ENCODE measurements at regions not wholly inside any gene's neighbourhood (a gene's known extent, or its start where the extent isn't known, plus 50 kb on each side); places are given as distances from the start of the nearest gene placed in this dataset.

DNA sequence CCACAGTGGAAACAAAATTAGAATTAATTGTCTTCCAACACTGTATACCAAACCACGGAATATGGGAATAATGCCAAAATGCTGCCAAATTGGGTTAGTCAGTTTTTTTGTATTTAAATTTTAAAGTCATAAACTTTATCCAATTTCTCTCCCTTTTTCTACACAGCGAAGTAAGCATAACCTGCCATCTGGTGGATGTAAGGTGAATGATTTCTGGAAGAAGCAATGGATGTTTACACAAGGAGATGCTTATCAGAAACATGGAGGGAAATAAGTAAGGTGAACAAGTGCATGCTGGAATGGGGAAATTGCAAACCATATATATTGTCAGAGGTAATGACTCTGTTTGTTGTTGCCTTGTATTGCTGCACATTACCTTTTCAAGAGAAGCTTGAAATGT, 691.9 kb downstream of the TECRL start:
- DNase-seq (ENCODE audit: low read depth, low spot score) = peak; percentile 0
- Histone ChIP-seq H3K27ac (ENCODE audit: control insufficient read depth, insufficient read depth, low read length) (no peak overlapping the region), H3K9me1 (ENCODE audit: control insufficient read depth, extremely low read depth, insufficient read depth, low read length) (no peaks in the 10 kb centered on the region), H3K9ac (ENCODE audit: control insufficient read depth, extremely low read depth, insufficient read depth, low read length) (no peak overlapping the region), H3K36me3 (ENCODE audit: control insufficient read depth in 2 of 2, extremely low read depth in 1 of 2, insufficient read depth in 2 of 2, low read length in 2 of 2) (no peaks in the 10 kb centered on the region), H2AFZ (ENCODE audit: control insufficient read depth, low read length) (no peak overlapping the region), H3K79me2 (ENCODE audit: control insufficient read depth, insufficient read depth, low read length) (no peaks in the 10 kb centered on the region), H3K4me2 (ENCODE audit: control insufficient read depth, extremely low read depth, insufficient read depth, low read depth, low read length) (no peak overlapping the region), H3K9me3 (ENCODE audit: control insufficient read depth, low read depth, low read length) (no peaks in the 10 kb centered on the region), H3K4me3 (ENCODE audit: control insufficient read depth in 2 of 3, extremely low read depth in 1 of 3, insufficient read depth in 2 of 3, low read depth in 1 of 3, low read length in 3 of 3) (no peak overlapping the region), H3K27me3 (ENCODE audit: control insufficient read depth, extremely low read depth, insufficient read depth, low read length) (no peaks in the 10 kb centered on the region), H3K4me1 (ENCODE audit: control insufficient read depth, extremely low read depth, insufficient read depth, low read length) (no peaks in the 10 kb centered on the region), H4K20me1 (ENCODE audit: control insufficient read depth, extremely low read depth, insufficient read depth, low read length) (no peaks in the 10 kb centered on the region)
- no peak for TF ChIP-seq EZH2 (IDR thresholded peaks at IDR 0.05; ENCODE audit: low read length)
- TF ChIP-seq, protein P1, sequence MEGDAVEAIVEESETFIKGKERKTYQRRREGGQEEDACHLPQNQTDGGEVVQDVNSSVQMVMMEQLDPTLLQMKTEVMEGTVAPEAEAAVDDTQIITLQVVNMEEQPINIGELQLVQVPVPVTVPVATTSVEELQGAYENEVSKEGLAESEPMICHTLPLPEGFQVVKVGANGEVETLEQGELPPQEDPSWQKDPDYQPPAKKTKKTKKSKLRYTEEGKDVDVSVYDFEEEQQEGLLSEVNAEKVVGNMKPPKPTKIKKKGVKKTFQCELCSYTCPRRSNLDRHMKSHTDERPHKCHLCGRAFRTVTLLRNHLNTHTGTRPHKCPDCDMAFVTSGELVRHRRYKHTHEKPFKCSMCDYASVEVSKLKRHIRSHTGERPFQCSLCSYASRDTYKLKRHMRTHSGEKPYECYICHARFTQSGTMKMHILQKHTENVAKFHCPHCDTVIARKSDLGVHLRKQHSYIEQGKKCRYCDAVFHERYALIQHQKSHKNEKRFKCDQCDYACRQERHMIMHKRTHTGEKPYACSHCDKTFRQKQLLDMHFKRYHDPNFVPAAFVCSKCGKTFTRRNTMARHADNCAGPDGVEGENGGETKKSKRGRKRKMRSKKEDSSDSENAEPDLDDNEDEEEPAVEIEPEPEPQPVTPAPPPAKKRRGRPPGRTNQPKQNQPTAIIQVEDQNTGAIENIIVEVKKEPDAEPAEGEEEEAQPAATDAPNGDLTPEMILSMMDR (optimal IDR thresholded peaks at IDR 0.05 in 1 of 3, IDR thresholded peaks at IDR 0.05 in 1 of 3, conservative IDR thresholded peaks at IDR 0.05 in 1 of 3; ENCODE audit: extremely low read depth in 1 of 3, insufficient read depth in 2 of 3, low read length in 3 of 3) = peak in 2 of 3 experiments; percentile 19 to 28
- peak; percentile 61 for FAIRE-seq
- dilution Hi-C loops (cut with MboI; ENCODE audit: extremely low pct_ligation_motif_present, low sequenced_read_pairs) = no loop called here

DNA sequence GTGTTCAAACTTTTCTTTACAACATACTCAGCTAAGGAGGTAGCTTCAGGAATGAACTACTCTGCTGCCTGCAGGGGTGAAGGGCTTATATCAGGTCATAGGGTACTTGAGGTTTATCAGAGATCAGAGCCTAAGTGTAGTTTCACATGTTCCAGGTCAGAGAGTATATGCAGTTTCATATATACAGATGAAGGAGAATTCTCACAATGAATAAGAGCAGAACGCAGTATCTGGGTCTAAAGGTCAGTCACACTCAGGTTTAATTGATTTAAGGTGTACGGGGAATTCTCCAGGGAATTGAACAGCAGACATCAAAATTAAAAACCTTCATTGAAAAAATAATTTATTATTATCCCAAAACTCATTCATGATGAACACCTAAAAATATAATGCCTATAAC, 700.6 kb downstream of the TECRL start:
- Histone ChIP-seq H3K4me3 (ENCODE audit: control insufficient read depth in 2 of 3, extremely low read depth in 1 of 3, insufficient read depth in 2 of 3, low read depth in 1 of 3, low read length in 3 of 3) (no peak overlapping the region), H3K79me2 (ENCODE audit: control insufficient read depth, insufficient read depth, low read length) (no peaks in the 10 kb centered on the region), H3K27ac (ENCODE audit: control insufficient read depth, insufficient read depth, low read length) (no peak overlapping the region), H3K4me2 (ENCODE audit: control insufficient read depth, extremely low read depth, insufficient read depth, low read depth, low read length) (no peak overlapping the region), H3K27me3 (ENCODE audit: control insufficient read depth, extremely low read depth, insufficient read depth, low read length) (no peaks in the 10 kb centered on the region), H3K36me3 (ENCODE audit: control insufficient read depth in 2 of 2, extremely low read depth in 1 of 2, insufficient read depth in 2 of 2, low read length in 2 of 2) (no peaks in the 10 kb centered on the region), H2AFZ (ENCODE audit: control insufficient read depth, low read length) (no peak overlapping the region), H3K4me1 (ENCODE audit: control insufficient read depth, extremely low read depth, insufficient read depth, low read length) (no peaks in the 10 kb centered on the region), H3K9me1 (ENCODE audit: control insufficient read depth, extremely low read depth, insufficient read depth, low read length) (no peaks in the 10 kb centered on the region), H4K20me1 (ENCODE audit: control insufficient read depth, extremely low read depth, insufficient read depth, low read length) (no peaks in the 10 kb centered on the region), H3K9me3 (ENCODE audit: control insufficient read depth, low read depth, low read length) (no peaks in the 10 kb centered on the region), H3K9ac (ENCODE audit: control insufficient read depth, extremely low read depth, insufficient read depth, low read length) (no peak overlapping the region)
- dilution Hi-C loops (cut with MboI; ENCODE audit: extremely low pct_ligation_motif_present, low sequenced_read_pairs) = no loop called here
- FAIRE-seq (no peak), DNase-seq (ENCODE audit: low read depth, low spot score) (no peak)
- TF ChIP-seq EZH2 (IDR thresholded peaks at IDR 0.05; ENCODE audit: low read length) = no peak
- TF ChIP-seq, protein P1 (optimal IDR thresholded peaks at IDR 0.05 in 1 of 3, IDR thresholded peaks at IDR 0.05 in 1 of 3, conservative IDR thresholded peaks at IDR 0.05 in 1 of 3; ENCODE audit: extremely low read depth in 1 of 3, insufficient read depth in 2 of 3, low read length in 3 of 3) = no peak

Data from keratinocyte (primary cell).